ENCODE measurements at regions not wholly inside any gene's neighbourhood (a gene's known extent, or its start where the extent isn't known, plus 50 kb on each side); places are given as distances from the start of the nearest gene placed in this dataset.
A peak's percentile ranks its signal among the peaks of the same experiment; 100 is the strongest.
"Not testable (repeated sequence)": the region's sequence is repeated elsewhere in the genome, so short reads cannot be mapped to it uniquely, and the experiment has no call there.

DNA sequence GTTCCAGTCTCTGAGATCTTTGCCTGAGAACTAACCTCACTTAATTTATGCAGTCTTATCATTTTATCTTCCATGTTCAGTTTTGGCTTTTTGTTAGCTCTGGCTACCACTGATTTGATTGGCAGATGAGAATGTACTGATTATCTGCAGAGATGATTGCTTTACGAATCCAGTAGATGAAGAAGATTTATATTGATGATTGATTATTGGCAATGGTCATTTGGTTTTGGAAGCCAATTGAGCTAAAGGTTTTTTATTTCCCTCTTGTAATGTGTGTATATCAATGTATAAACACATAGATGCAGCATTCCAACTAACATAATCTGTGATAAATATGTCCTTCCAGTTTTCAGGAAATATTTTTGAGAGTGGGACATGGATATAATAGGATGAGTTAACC lies 763.6 kb downstream of the CDH11 start:
- H3K36me3 ChIP-seq (ENCODE audit: control insufficient read depth, insufficient read depth, low read length) = no peaks in the 10 kb centered on the region
- FAIRE-seq (no peak), DNase-seq (ENCODE audit: low read depth) (no peak)
- H3K27me3 ChIP-seq (ENCODE audit: control insufficient read depth, insufficient read depth, low read length) = no peaks in the 10 kb centered on the region
- TF ChIP-seq, protein P1, sequence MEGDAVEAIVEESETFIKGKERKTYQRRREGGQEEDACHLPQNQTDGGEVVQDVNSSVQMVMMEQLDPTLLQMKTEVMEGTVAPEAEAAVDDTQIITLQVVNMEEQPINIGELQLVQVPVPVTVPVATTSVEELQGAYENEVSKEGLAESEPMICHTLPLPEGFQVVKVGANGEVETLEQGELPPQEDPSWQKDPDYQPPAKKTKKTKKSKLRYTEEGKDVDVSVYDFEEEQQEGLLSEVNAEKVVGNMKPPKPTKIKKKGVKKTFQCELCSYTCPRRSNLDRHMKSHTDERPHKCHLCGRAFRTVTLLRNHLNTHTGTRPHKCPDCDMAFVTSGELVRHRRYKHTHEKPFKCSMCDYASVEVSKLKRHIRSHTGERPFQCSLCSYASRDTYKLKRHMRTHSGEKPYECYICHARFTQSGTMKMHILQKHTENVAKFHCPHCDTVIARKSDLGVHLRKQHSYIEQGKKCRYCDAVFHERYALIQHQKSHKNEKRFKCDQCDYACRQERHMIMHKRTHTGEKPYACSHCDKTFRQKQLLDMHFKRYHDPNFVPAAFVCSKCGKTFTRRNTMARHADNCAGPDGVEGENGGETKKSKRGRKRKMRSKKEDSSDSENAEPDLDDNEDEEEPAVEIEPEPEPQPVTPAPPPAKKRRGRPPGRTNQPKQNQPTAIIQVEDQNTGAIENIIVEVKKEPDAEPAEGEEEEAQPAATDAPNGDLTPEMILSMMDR (IDR thresholded peaks at IDR 0.05; ENCODE audit: insufficient read depth, low read length, severe bottlenecking) = no peak
- H3K4me3 ChIP-seq (ENCODE audit: low read depth, low read length) = no peak overlapping the region

DNA sequence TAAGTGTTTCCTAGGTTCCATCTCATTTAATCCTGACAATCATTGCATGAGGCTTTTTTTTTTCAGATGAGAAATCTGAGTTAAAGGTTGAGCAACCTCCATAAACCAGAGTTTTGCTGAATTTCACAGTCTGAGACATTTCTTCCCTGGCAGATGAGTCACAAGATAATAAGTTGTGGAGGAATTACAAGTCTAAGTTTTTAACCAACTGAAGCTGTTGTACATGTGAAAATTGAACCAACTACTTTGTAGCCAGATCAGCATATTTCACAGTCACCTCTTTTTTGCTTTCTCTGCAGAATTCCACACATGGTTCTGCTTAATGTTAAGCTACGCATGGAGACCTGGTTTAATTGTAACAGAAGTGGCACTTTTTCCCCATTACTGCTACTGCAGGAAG lies 765.6 kb downstream of the CDH11 start:
- no peaks in the 10 kb centered on the region for H3K36me3 ChIP-seq (ENCODE audit: control insufficient read depth, insufficient read depth, low read length)
- DNase-seq (ENCODE audit: low read depth) = peak; percentile 64
- TF ChIP-seq, protein P1 (IDR thresholded peaks at IDR 0.05; ENCODE audit: insufficient read depth, low read length, severe bottlenecking) = no peak
- no peaks in the 10 kb centered on the region for H3K27me3 ChIP-seq (ENCODE audit: control insufficient read depth, insufficient read depth, low read length)
- H3K4me3 ChIP-seq (ENCODE audit: low read depth, low read length) = no peak overlapping the region
- FAIRE-seq = no peak

DNA sequence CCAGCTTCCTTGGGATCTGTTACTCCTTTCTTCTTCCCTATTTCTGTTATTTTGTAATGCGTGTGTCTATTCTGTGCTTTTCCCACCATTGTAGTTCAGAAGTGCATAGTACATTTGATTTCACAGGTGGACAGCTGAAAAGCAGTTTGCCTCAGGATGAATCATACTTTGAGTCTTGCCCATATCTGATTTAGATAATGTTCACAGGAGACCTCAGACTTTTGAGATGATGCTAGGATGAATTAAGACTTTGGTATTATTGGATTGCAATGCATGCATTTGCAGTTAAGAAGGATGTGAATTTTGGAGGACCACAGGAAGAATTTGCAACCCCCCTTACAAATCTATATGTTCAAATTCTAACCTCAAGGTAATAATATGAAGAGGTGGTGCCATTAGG lies 769.6 kb downstream of the CDH11 start:
- no peaks in the 10 kb centered on the region for H3K27me3 ChIP-seq (ENCODE audit: control insufficient read depth, insufficient read depth, low read length)
- no peaks in the 10 kb centered on the region for H3K36me3 ChIP-seq (ENCODE audit: control insufficient read depth, insufficient read depth, low read length)
- FAIRE-seq (no peak), DNase-seq (ENCODE audit: low read depth) (no peak)
- TF ChIP-seq, protein P1 (IDR thresholded peaks at IDR 0.05; ENCODE audit: insufficient read depth, low read length, severe bottlenecking) = no peak
- H3K4me3 ChIP-seq (ENCODE audit: low read depth, low read length) = no peak overlapping the region

DNA sequence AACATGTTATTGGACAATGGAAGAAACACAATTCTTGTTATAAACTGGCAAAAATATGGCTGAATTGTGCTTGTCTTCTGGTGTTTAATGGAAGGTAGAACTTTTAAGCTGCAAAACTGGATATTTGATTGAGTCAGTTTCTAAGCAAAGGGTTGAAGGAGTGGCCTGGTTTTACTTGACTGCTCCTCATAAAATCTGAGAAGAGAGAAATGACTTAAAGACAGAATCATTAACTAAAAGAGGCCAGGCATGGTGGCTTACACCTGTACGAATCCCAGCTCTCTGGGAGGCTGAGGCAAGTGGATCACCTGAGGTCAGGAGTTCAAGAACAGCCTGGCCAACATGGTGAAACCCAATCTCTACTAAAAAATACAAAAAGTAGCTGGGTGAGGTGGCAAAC lies 770.7 kb downstream of the CDH11 start:
- no peak for DNase-seq (ENCODE audit: low read depth)
- H3K36me3 ChIP-seq (ENCODE audit: control insufficient read depth, insufficient read depth, low read length) = no peaks in the 10 kb centered on the region
- H3K27me3 ChIP-seq (ENCODE audit: control insufficient read depth, insufficient read depth, low read length) = no peaks in the 10 kb centered on the region
- TF ChIP-seq, protein P1 (IDR thresholded peaks at IDR 0.05; ENCODE audit: insufficient read depth, low read length, severe bottlenecking) = no peak
- no peak overlapping the region for H3K4me3 ChIP-seq (ENCODE audit: low read depth, low read length)
- no peak for FAIRE-seq

DNA sequence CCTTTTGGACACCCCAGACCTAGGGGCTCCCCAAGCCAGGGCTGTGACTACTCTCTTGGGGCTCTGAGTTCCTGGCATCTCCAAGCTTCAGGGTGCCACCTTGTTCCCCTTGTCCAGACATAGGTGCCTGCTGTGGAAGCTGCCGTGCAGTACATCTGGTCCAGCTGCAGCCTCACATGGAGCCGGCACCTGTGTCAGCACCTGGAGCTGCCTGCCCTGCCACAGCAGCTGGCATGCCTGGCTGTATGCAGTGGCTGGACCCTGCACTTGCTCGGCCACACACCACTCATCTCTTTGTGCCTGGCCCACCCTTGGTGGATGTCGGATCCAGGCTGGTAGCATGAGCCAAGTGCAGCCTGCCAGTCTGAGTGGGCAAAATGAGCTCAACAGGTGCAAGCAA lies 775.8 kb downstream of the CDH11 start:
- TF ChIP-seq, protein P1 (IDR thresholded peaks at IDR 0.05; ENCODE audit: insufficient read depth, low read length, severe bottlenecking) = no peak
- H3K36me3 ChIP-seq (ENCODE audit: control insufficient read depth, insufficient read depth, low read length) = no peaks in the 10 kb centered on the region
- no peak overlapping the region for H3K4me3 ChIP-seq (ENCODE audit: low read depth, low read length)
- FAIRE-seq (no peak), DNase-seq (ENCODE audit: low read depth) (no peak)
- H3K27me3 ChIP-seq (ENCODE audit: control insufficient read depth, insufficient read depth, low read length) = no peaks in the 10 kb centered on the region

DNA sequence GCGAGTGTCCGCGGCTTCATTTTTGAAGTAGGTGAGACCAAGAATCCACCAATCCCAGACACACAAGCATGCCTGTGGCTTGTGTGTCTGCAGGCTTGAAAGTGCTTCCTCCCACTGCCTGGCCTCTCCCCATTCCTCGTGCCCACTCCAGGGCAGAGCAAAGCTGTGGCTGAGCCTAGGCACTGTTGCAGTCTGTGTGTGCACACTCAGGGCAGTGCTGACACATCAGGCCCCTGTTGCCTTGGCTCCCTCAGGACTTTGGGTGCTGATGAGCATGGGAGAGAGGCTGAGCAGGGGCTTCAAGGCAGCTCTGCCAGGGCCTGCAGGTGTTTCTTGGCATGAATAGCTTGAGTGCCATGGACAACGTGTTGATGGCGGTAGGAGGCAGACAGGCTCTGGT lies 776.7 kb downstream of the CDH11 start:
- TF ChIP-seq, protein P1 (IDR thresholded peaks at IDR 0.05; ENCODE audit: insufficient read depth, low read length, severe bottlenecking) = no peak
- no peak overlapping the region for H3K4me3 ChIP-seq (ENCODE audit: low read depth, low read length)
- no peak for DNase-seq (ENCODE audit: low read depth)
- no peak for FAIRE-seq
- no peaks in the 10 kb centered on the region for H3K36me3 ChIP-seq (ENCODE audit: control insufficient read depth, insufficient read depth, low read length)
- H3K27me3 ChIP-seq (ENCODE audit: control insufficient read depth, insufficient read depth, low read length) = no peaks in the 10 kb centered on the region

DNA sequence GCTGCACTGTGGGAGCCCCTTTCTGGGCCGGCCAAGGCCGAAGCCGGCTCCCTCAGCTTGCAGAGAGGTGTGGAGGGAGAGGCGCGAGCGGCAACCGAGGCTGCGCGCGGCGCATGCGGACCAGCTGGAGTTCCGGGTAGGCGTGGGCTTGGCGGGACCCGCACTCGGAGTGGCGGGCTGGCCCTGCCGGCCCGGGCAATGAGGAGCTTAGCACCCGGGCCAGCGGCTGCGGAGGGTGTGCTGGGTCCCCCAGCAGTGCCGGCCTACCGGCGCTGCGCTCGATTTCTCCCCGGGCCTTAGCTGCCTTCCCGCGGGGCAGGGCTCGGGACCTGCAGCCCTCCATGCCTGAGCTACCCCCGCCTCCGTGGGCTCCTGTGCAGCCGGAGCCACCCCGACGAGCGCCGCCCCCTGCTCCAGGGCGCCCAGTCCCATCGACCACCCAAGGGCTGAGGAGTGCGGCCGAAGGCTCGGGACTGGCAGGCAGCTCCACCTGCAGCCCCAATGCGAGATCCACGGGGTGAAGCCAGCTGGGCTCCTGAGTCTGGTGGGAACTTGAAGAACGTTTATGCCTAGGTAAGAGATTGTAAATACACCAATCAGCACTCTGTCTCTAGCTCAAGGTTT lies 777.9 kb downstream of the CDH11 start:
- not testable (repeated sequence) for H3K27me3 ChIP-seq (ENCODE audit: control insufficient read depth, insufficient read depth, low read length); DNase-seq (ENCODE audit: low read depth); H3K4me3 ChIP-seq (ENCODE audit: low read depth, low read length); FAIRE-seq; H3K36me3 ChIP-seq (ENCODE audit: control insufficient read depth, insufficient read depth, low read length)

Data from bronchial epithelial cell (primary cell).